OCI-LY1 (cell line): ENCODE measurements at regions not wholly inside any gene's neighbourhood (a gene's known extent, or its start where the extent isn't known, plus 50 kb on each side); places are given as distances from the start of the nearest gene placed in this dataset.
"Not testable (repeated sequence)": the region's sequence is repeated elsewhere in the genome, so short reads cannot be mapped to it uniquely, and the experiment has no call there.

Experiments
- CTCF ChIP-seq: fragments of 200-600 bp; sonication (generic), shearing (Covaris generic); IDR thresholded peaks from 2 replicates; pipeline ENCODE4 v1.5.1; 2017; ENCODE audit warnings: mild to moderate bottlenecking, antibody characterized with exemption, low read length, moderate library complexity, mixed read lengths
- EZH2 ChIP-seq: fragments of 200-600 bp; sonication (generic), shearing (Covaris generic); IDR thresholded peaks from 2 replicates; pipeline ENCODE4 v1.8.0; 2017; ENCODE audit warnings: borderline replicate concordance, mixed run types, mild to moderate bottlenecking, antibody characterized with exemption, low read length, moderate library complexity, mixed read lengths

GRCh38 chr5:44530783-44531182, 141.6 kb upstream of the FGF10 start:
- not testable (repeated sequence) for TF ChIP-seq CTCF, EZH2
